Brain pericyte (primary cell): ENCODE measurements at regions not wholly inside any gene's neighbourhood (a gene's known extent, or its start where the extent isn't known, plus 50 kb on each side); places are given as distances from the start of the nearest gene placed in this dataset.
"Not testable (repeated sequence)": the region's sequence is repeated elsewhere in the genome, so short reads cannot be mapped to it uniquely, and the experiment has no call there.

Source experiments
- DNase-seq: peaks from one replicate; pipeline ENCODE4 v3.0.0-alpha.2; 2012; ENCODE audit warnings: low read depth, low spot score

GRCh38 chr18:60319129-60319528, 53.4 kb downstream of the MC4R start:
- DNase-seq: no peak

GRCh38 chr18:60311676-60312360, 60.8 kb downstream of the MC4R start:
- no peak for DNase-seq

GRCh38 chr18:60295674-60296073, 76.9 kb downstream of the MC4R start:
- DNase-seq: no peak

DNA sequence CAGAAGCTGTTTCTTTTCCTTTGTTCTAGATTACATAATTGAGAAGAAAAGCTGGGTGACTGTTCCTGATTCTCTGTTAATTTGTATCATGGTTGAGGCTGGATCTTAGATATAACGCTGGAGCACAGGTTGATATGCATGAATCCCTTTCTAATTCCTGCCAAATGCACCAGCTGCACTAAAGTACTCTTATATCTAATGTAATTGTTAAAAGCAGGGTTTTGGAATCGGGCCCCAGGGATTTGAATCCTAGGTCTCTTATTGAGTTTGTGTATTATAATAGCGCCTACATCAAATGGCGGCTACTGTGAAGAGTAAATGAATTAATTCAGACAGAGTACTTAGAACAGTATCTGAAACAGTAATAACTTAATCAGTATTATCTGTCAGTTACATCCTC, 80.4 kb downstream of the MC4R start:
- no peak for DNase-seq

GRCh38 chr18:60279391-60279790, 93.2 kb downstream of the MC4R start:
- DNase-seq: no peak

- no peak for DNase-seq
These were observed 94.6 kb downstream of the MC4R start for GRCh38 chr18:60277855-60278480.

- no peak for DNase-seq
These were observed 105.0 kb downstream of the MC4R start for GRCh38 chr18:60267391-60268058.

DNA sequence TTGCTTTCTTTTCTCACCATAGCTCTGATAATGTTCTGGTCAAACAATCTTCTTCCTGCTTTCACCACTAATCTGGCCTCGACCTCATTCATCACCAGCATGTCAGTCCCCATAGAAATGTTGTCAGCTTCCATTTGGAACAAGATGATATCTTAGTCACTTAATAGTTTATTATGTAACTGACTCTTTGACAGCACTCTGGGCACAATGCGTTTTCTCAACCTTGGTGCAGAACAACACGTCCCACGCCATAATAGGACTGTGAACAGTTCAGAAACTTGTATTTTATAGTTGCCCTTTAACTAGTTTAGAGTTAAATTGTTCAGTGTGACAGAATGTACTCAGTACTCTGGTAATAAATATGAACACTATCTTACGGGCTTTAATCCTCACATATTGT, 106.0 kb downstream of the MC4R start:
- no peak for DNase-seq

DNA sequence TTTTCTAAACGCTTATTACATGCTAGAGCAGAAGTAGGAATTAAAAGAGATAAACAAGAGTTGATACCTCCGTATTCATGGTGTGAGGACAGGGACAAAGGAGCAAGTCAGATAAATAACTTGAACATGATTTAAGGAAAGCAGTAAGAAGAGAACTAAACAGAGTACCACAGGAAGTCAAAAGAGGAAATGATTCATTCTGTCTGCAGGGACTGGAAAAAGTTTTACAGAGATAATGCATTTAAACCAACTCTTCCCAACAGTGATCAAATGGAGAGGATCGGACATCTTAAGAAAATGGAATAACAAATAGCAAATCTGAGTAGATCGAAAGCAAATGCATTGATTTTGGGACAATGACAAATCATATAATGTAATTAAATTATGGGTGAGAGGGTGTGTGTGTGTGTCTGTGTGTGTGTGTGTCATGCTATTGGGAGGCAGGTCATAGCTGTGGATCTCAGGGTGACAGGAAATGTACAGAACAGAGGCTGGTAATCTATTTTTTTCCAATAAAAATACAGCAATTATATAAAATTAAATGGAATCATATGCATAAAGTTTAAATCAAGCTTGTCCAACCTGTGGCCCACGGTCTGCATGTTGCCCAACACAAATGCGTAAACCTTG, 113.4 kb downstream of the MC4R start:
- DNase-seq: no peak

DNA sequence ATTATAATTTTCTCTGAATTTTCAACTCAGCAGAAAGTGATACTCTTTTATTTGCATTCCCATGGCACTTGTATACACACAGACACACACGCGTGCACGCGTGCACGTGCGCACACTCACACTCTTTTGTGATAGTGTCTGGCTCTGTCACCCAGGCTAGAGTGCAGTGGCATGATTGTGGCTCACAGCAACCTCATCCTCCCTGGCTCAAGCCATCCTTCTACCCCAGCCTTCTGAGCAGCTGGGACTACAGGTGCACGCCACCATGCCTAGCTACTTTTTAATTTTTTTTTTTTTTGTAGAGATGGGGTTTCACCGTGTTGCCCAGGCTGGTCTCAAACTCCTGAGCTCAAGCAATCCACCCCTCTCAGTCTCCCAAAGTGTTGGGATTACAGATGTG, 123.2 kb downstream of the MC4R start:
- no peak for DNase-seq

GRCh38 chr18:60248336-60249330, 123.9 kb downstream of the MC4R start:
- DNase-seq: no peak

DNA sequence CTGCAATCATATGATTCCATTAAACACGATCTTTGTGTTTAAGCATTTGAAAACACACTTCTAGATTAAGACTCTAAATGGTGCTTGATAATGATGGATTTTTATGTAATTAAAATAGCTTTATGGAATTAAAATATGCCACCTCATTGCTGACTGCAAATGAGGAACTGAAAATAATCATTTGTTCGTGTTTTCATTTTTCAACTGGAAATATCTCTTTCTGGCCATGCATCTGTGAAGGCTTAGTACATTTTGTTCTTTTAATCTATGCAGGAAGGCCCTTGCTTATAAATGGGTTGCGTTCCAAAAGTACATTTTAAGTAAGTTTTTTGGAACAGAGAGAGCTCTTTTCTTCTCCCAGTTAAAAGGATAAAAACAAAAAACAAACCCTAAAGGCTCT, 125.5 kb downstream of the MC4R start:
- DNase-seq: no peak

DNA sequence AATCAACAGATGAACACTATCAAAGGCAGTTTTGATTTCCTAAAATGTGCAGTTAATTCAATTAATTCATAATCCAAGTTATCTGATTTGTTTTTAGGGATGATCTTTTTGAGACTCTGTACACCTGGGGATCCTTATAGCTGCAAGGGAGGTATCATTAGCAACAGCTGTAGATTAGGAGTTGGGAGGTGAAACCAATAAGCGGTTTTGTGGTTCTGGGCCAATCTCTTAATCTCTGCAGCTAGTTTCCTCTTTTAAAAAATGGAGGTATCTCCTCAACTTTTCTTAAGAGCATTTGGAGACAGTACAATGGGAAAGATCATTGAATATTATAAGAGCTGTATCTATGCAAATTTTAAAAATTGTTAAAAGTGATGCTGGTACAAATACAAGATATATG, 126.0 kb downstream of the MC4R start:
- DNase-seq: no peak

- no peak for DNase-seq
These were observed 127.5 kb downstream of the MC4R start for GRCh38 chr18:60245096-60245495.

DNA sequence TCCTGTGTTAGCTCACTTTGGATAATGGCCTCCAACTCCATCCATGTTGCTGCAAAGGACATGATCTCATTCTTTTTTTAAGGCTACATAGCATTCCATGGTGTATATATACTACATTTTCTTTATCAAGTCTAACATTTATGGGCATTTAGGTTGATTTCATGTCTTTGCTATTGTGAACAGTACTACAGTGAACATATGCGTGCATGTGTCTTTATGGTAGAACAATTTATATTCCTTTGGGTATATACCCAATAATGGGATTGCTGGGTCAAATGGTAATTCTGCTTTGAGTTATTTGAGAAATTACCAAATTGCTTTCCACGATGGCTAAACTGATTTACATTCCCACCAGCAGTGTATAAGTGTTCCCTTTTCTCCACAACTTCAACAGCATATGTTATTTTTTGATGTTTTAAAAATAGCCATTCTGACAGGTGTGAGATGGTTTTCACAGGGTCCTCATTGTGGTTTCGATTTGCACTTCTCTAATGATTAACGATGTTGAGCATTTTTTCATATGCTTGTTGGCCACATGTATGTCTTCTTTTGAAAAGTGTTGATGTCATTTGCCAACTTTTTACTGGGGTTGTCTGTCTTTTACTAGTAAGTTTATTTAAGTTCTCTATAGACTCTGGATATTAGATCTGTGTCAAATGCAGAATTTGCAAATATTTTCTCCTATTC, 133.4 kb downstream of the MC4R start:
- not testable (repeated sequence) for DNase-seq

GRCh38 chr18:60235164-60235563, 137.4 kb downstream of the MC4R start:
- DNase-seq: no peak

GRCh38 chr18:60232541-60232940, 140.0 kb downstream of the MC4R start:
- no peak for DNase-seq

DNA sequence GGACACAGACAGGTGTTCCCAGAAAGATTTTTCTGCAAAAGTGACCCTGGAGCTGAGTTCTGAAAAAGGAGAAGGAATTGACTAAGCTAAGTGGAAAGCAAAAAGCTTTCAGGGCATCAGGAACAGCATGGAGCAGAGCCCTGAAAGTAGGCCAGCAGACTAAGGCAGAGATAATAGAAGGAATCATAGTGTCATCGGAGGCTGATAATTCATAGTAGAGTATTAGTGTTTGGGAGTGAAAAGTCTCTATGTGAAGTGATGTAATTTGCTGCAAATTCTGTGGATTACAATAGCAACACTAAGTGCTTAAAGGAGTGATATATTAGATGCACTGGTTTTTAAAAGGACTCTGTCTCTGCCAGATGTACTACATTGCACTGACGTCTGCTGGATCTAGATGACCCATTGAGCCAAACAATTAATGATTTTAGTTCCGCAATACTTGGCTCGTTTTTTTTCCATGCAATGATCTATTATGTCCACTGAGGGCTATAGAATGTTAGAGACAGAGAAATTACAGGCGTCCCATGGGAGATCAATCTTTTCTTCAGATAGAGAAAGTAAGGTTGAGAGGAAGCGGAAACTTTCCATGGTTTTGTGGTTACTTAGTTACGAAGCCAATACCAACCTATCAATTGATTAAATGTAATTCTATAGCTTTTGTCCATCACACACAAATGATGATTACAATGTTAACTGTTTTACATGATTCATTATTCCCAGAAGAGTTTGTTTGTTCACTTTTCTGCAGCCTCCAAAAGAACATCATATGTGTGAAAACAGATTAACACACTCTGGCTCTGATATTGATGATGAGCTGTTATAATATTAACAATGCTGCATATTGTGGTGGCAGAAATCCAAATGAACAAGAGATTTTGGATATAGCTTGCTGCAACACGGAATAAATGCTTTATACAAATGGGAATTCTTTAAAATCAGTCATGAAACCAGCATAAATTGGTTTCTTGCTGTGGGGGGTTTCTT, 143.7 kb downstream of the MC4R start:
- DNase-seq: no peak

GRCh38 chr18:60215432-60215831, 157.1 kb downstream of the MC4R start:
- DNase-seq: no peak

GRCh38 chr18:60209042-60209441, 163.5 kb downstream of the MC4R start:
- DNase-seq: no peak
